ENCODE measurements at regions not wholly inside any gene's neighbourhood (a gene's known extent, or its start where the extent isn't known, plus 50 kb on each side); places are given as distances from the start of the nearest gene placed in this dataset.

DNA sequence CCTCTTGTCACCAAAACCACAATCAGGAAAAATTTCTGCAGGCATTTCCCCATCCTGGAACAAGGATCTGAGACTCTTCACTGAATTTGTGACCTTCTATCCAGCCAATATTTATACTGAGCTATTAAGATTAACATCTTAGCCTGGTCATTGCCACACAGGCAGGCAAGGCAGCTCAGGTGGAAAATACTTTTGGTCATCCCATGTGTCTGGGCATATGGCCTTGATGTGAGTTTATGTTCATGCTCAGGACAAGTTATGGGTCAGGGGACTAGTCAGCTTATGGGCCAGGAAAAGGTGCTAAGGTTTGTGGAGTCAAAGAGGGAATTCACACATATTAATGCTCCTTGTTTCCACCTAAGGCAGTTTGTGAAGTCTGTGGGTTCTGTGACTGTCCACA is 124.3 kb upstream of the TOP3B start:
- TF ChIP-seq, protein P1, sequence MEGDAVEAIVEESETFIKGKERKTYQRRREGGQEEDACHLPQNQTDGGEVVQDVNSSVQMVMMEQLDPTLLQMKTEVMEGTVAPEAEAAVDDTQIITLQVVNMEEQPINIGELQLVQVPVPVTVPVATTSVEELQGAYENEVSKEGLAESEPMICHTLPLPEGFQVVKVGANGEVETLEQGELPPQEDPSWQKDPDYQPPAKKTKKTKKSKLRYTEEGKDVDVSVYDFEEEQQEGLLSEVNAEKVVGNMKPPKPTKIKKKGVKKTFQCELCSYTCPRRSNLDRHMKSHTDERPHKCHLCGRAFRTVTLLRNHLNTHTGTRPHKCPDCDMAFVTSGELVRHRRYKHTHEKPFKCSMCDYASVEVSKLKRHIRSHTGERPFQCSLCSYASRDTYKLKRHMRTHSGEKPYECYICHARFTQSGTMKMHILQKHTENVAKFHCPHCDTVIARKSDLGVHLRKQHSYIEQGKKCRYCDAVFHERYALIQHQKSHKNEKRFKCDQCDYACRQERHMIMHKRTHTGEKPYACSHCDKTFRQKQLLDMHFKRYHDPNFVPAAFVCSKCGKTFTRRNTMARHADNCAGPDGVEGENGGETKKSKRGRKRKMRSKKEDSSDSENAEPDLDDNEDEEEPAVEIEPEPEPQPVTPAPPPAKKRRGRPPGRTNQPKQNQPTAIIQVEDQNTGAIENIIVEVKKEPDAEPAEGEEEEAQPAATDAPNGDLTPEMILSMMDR (IDR thresholded peaks at IDR 0.05; ENCODE audit: low read depth, low read length) = no peak
- TF ChIP-seq EZH2phosphoT487 (IDR thresholded peaks at IDR 0.05; ENCODE audit: low read depth) = no peak
